Activated CD8-positive, alpha-beta T cell treated with anti-CD3 and anti-CD28 coated beads for 36 hours (primary cell): ENCODE measurements at regions not wholly inside any gene's neighbourhood (a gene's known extent, or its start where the extent isn't known, plus 50 kb on each side); places are given as distances from the start of the nearest gene placed in this dataset.

ENCODE experiments used
- ATAC-seq: fragments of 200-7000 bp; cut with Tn5 transposase; one replicate; pipeline ENCODE4 v1.10.0; 2021; ENCODE audit warnings: mild to moderate bottlenecking, moderate library complexity
- CTCF ChIA-PET: fragments of 350-600 bp; sonication (Branson Sonifier 250); formaldehyde crosslinking; loops from one replicate; lab custom pipeline; 2021; ENCODE audit warnings: antibody characterized with exemption; lab: Charles Lee
- POLR2A ChIA-PET: fragments of 350-600 bp; sonication (Branson Sonifier 250); formaldehyde crosslinking; loops from one replicate; lab custom pipeline; 2021; ENCODE audit warnings: antibody characterized with exemption; lab: Charles Lee
- DNase-seq: peaks from one replicate; pipeline ENCODE4 v3.0.0-alpha.2; 2020
- H3K27ac Mint-ChIP-seq: one replicate; pipeline ENCODE4 v1.8.0; 2021; ENCODE audit warnings: mild to moderate bottlenecking, mixed read lengths
- H3K27me3 Mint-ChIP-seq: one replicate; pipeline ENCODE4 v1.8.0; 2021; ENCODE audit warnings: mixed read lengths
- H3K36me3 Mint-ChIP-seq: one replicate; pipeline ENCODE4 v1.8.0; 2021; ENCODE audit warnings: low read depth, mixed read lengths
- H3K4me1 Mint-ChIP-seq: one replicate; pipeline ENCODE4 v1.8.0; 2021; ENCODE audit warnings: low read depth, mixed read lengths
- H3K4me3 Mint-ChIP-seq: one replicate; pipeline ENCODE4 v1.8.0; 2021; ENCODE audit warnings: mild to moderate bottlenecking, moderate library complexity, mixed read lengths
- H3K9me3 Mint-ChIP-seq: one replicate; pipeline ENCODE4 v1.8.0; 2021; ENCODE audit warnings: mixed read lengths
- CTCF ChIP-seq: fragments of 200-600 bp; IDR thresholded peaks from one replicate; pipeline ENCODE4 v1.8.0; 2022; ENCODE audit warnings: antibody characterized with exemption, mild to moderate bottlenecking
- intact Hi-C: fragments of 100-400 bp; cut with micrococcal nuclease; formaldehyde crosslinking; loops from one replicate; pipeline ENCODE4 v1.10.0; 2022

- no peaks in the 10 kb centered on the region for H3K36me3 Mint-ChIP-seq
- intact Hi-C loops, result no loop called here
- CTCF ChIA-PET, result no interaction called here
- H3K4me1 Mint-ChIP-seq, result no peaks in the 10 kb centered on the region
- H3K4me3 Mint-ChIP-seq, result no peak overlapping the region
- DNase-seq (no peak), ATAC-seq (no peak)
- POLR2A ChIA-PET, result no interaction called here
- H3K27me3 Mint-ChIP-seq, result no peaks in the 10 kb centered on the region
- no peaks in the 10 kb centered on the region for H3K9me3 Mint-ChIP-seq
- no peak for TF ChIP-seq CTCF
- H3K27ac Mint-ChIP-seq, result no peak overlapping the region
Observed at GRCh38 chr3:28824316-28824715, 456.6 kb upstream of the RBMS3 start.

GRCh38 chr3:28826840-28827239, 454.0 kb upstream of the RBMS3 start:
- ChIA-PET POLR2A (no interaction called here), CTCF (no interaction called here)
- Mint-ChIP-seq H3K9me3 (peaks cover 1% of the 10 kb centered on the region), H3K27ac (no peak overlapping the region), H3K27me3 (peaks cover 1% of the 10 kb centered on the region), H3K4me1 (no peaks in the 10 kb centered on the region), H3K4me3 (no peak overlapping the region), H3K36me3 (no peaks in the 10 kb centered on the region)
- intact Hi-C loops, result no loop called here
- TF ChIP-seq CTCF, result no peak
- DNase-seq (no peak), ATAC-seq (no peak)

- ATAC-seq (no peak), DNase-seq (no peak)
- H3K4me1 Mint-ChIP-seq, result no peaks in the 10 kb centered on the region
- intact Hi-C loops, result no loop called here
- POLR2A ChIA-PET, result no interaction called here
- H3K27ac Mint-ChIP-seq, result no peak overlapping the region
- CTCF ChIA-PET, result no interaction called here
- no peak overlapping the region for H3K4me3 Mint-ChIP-seq
- H3K36me3 Mint-ChIP-seq, result no peaks in the 10 kb centered on the region
- peaks cover 5% of the 10 kb centered on the region for H3K27me3 Mint-ChIP-seq
- no peak for TF ChIP-seq CTCF
- H3K9me3 Mint-ChIP-seq, result peaks cover 1% of the 10 kb centered on the region
Observed at GRCh38 chr3:28835249-28835648, 445.6 kb upstream of the RBMS3 start.

- DNase-seq (no peak), ATAC-seq (no peak)
- H3K9me3 Mint-ChIP-seq, result peaks cover 1% of the 10 kb centered on the region
- H3K36me3 Mint-ChIP-seq, result no peaks in the 10 kb centered on the region
- POLR2A ChIA-PET, result no interaction called here
- no peak overlapping the region for H3K4me3 Mint-ChIP-seq
- no peak for TF ChIP-seq CTCF
- peaks cover 4% of the 10 kb centered on the region for H3K27me3 Mint-ChIP-seq
- no peak overlapping the region for H3K27ac Mint-ChIP-seq
- intact Hi-C loops, result no loop called here
- H3K4me1 Mint-ChIP-seq, result peaks cover 2% of the 10 kb centered on the region
- CTCF ChIA-PET, result no interaction called here
Observed at GRCh38 chr3:28835751-28836150, 445.1 kb upstream of the RBMS3 start.

- H3K27me3 Mint-ChIP-seq, result peaks cover 4% of the 10 kb centered on the region
- no peak overlapping the region for H3K27ac Mint-ChIP-seq
- ATAC-seq, result no peak
- H3K4me1 Mint-ChIP-seq, result peaks cover 7% of the 10 kb centered on the region
- POLR2A ChIA-PET, result no interaction called here
- intact Hi-C loops, result no loop called here
- peaks cover 1% of the 10 kb centered on the region for H3K9me3 Mint-ChIP-seq
- CTCF ChIA-PET, result no interaction called here
- DNase-seq, result no peak
- no peak overlapping the region for H3K4me3 Mint-ChIP-seq
- no peaks in the 10 kb centered on the region for H3K36me3 Mint-ChIP-seq
- no peak for TF ChIP-seq CTCF
Observed at GRCh38 chr3:28836199-28836598, 444.7 kb upstream of the RBMS3 start.
